GM18870 (cell line): ENCODE measurements at regions not wholly inside any gene's neighbourhood (a gene's known extent, or its start where the extent isn't known, plus 50 kb on each side); places are given as distances from the start of the nearest gene placed in this dataset.

ENCODE experiments used
- ATAC-seq: cut with Tn5 transposase; IDR thresholded peaks from one replicate; pipeline ENCODE4 v1.9.1; 2021; ENCODE audit warnings: moderate library complexity; ENCODE audit not compliant: unreplicated experiment

DNA sequence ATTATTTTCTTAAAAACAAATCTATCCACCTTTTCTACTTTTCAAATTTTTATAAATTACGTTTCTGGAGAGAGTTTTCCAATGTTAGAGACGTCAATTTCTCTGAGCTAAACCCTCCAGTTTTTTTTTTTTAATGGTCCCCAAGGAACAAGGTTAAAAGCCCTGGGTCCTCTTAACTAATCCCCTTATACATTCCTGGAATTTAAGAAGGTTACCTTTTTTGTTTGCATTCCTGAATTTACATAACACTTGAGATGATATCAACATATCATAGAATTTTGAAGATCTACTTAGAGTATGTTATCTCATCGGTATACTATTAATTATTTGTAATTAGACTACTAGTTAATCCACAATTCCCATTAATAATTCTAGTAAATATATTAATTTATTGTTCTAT lies 662.2 kb upstream of the LRFN5 start:
- no peak for ATAC-seq

DNA sequence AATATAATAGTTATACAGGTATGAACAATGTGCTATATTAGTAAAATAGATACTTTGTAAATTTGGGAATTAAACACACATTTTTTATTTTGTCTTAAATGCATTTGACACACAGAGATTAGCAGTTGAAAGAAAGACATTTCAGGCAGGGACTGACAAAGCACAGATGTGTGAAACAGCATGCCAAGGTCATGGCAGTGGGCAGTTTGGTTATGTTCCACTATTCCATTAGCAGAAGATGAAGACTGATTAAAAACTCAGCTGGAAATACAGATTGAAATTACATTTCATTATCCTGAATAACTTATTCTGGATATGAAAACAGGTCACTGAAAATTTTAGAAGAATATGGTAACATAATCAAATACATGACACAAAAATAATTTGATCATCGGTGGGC lies 669.8 kb upstream of the LRFN5 start:
- no peak for ATAC-seq

DNA sequence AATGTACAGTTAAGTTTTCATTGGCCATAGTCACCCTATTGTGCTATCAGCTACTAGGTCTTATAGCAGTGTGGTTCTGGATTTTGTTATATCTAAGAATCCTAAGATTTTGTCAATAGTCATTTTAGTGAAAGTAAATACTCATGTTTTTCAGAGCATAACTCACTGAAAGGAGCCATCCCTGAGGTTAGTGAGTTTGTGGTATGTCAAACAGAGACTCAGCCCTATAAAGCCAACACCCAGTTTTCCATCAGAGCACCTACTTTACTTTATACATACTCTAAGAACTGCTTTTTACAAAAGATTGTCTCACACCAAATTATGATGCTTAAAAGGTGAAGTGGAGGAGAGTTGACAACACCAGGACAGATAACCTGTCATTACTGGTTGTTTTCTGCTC lies 686.3 kb upstream of the LRFN5 start:
- ATAC-seq, result no peak

DNA sequence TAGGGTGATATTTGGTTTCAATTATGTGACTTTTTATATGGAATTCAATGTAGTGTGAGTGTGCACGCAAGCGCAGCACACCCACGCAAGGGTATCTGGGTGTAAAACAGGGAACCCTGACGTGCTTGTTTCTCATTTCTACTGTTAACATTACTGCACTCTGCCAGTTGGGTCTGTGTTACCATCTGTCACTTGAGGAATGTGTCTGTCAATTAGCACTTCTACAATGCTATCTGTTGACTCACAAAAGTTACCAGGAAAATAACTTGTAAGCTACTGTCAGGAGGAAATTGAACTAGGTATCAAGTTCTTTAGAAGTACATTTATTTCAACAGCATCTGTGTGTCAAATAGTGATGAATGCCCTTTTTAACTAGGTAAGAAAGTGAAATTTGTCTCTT lies 695.5 kb upstream of the LRFN5 start:
- no peak for ATAC-seq

DNA sequence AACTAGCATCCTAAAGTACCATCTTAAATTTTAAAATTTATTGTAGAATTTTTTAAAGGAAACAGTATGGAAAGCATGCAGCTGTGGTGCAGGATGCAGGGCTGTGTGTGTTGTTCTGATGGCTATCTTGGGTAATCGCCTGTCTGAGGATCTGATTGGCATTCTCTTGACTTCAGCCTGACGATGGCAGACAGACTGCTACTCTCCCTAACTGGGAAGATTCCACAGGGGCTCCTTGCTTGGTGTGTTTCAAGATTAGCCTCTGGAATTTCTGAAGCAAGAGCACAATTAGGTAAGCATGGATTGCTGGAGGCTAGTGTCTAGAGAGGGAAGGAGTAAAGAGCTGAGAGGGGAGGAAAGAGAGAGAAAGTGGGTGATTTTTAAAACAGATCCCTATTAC lies 696.8 kb upstream of the LRFN5 start:
- ATAC-seq, result no peak

DNA sequence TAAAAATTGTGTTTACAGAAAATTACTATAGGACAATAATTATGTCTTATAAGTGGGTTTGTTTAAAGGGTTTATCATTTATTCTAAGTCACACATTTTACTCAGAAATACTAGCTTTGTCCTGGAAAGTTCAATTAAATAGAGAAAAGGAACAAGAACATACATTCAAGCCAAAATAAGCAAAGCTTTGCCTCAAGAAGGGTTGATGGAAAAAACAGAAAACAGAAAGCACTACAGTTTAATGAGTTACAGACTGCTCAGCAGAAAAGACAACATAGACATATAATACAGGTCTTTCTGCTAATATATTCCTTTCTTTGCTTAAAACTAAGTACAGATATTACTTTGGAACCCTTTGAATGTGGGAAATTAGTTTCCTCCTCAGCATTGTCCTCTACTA lies 703.0 kb upstream of the LRFN5 start:
- ATAC-seq, result no peak

DNA sequence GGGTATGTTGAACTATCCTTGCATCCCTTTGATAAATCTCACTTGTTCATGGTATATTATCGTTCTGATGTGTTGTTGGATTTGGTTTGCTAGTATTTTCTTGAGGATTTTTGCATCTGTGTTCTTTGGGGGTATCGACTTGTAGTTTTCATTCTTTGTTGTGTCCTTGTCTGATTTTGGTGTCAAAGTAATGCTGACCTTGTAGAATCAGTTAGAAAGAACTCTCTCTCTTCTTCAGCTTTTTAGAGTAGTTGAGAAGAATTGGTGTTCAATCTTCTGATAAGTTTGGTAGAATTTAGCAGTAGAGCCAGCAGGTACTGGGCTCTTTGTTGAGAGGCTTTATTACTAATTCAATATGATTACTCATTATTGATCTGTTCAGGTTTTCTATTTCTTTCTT lies 707.2 kb upstream of the LRFN5 start:
- ATAC-seq, result no peak

DNA sequence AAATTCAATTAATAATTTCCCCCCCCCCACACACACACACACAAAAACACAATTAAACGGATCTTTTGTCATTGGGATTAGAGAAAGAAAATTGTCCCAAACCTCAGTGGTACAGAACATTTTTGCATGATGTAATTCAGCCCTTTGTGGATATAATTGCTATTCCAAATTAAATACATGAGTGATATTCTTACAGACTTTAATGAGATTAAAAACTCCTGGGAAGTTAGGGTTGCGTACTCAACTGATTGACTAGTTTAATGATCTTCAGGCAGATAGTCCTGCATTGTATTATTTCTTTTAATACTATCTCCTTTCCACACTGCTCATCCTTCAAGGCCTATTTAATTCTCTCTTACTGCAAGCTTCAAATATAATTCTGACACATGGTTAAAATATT lies 711.8 kb upstream of the LRFN5 start:
- ATAC-seq, result no peak

DNA sequence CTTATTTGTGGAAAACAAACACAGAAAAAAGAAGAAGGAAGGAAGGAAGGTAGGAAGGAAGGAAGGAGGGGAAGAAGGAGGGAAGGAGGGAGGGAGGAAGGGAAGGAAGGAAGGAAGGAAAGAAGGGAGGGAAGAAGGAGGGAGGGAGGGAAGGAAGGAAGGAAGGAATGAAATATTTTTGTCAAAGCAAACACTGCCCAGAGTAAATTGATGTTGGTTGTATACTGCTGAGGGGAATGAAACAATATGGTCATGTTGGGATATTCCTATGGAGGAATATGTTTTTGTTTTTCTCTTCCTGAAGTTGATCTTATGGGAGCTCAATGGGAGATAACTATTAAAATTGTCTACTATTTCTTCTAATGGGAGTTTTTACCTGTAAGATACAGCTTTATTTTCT lies 717.5 kb upstream of the LRFN5 start:
- ATAC-seq, result no peak

DNA sequence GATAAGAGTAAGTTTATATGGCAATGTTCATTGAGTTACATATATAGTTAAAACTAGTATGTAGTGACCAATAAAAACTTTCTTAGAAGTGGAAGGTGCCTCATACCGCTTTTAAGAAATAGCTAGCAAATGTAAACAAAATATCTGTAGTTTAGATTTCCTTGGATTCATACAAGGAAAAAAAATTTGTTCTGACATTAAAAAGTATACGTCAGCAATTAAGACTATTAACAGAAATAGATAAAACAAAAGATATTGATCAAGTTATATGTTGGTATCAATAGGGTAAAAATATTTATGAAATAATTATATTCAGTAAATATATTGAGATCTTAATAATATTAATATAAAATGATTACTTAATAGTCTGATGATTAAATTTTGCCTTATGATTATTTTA lies 718.8 kb upstream of the LRFN5 start:
- ATAC-seq, result no peak

DNA sequence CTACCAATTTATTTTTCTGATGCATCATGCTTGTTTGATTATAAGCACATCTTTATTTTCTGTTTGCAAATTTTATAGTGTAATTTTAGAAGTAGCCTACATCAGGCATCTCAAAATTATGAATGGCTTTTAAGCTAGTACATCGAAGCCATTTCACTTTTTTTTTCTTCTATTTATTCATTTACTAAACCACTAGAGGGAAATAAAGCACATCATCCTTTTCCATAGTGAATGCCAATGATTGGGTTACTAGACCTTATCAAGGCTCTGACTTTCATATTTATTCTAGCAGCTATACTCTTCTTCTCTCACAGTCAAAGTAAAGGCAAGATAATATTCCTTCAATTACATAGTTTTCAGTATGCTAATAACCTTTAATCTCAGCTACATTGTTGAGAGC lies 736.4 kb upstream of the LRFN5 start:
- ATAC-seq, result no peak

DNA sequence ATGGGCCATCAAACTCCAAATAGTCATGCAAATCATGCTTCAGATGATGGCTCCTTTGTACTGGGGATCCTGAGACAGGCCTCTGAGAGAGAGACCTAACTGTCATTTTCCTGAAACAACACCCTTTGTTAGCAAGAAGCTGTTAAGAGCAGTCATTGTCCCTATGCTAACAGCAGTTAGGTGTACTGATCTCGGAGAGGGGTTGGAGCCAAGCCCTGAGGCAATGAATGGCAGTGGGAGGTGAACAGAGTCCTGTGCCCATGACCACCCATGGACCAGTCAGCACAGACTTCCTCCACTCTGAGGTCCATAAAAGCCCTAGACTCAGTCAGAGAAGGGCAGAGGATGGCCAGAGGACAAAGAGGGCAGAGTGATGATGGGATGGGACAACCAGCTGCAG lies 747.6 kb upstream of the LRFN5 start:
- ATAC-seq, result no peak

DNA sequence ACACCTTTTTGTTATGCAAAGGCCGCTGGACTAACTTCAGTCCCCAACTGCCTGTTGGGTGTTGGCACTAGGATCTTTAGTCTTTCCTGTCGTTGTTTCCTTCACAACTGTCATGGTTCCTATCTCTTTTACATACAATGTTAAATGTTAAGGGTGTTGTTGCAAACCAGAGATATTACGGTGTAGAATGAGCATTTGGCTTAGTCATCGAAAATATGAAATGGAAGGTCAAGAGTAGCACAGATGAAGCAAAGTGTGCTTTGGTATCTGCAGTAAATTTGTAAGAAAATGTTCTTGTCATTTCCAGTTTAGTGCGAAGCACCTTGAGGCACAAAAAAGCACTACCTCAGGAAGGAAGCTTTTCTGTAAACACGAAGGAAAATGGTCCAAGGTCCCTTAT lies 751.3 kb upstream of the LRFN5 start:
- ATAC-seq, result no peak

DNA sequence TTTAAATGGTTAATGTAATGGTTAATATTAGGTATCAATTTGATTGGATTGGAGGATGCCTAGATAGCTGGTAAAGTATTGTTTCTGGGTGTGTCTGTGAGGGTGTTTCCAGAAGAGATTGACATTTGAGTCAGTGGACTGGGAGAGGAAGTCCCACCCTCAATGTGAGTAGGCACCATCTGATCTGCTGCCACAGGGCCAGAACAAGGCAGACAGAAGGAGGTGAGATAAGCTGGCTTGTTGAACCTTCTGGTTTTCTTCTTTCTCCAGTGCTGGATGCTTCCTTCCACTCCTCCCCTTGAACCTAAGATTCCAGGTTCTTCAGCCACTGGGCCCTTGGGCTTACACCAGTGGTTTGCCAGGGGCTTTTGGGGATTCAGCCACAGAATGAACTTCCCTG lies 756.5 kb upstream of the LRFN5 start:
- ATAC-seq, result no peak

DNA sequence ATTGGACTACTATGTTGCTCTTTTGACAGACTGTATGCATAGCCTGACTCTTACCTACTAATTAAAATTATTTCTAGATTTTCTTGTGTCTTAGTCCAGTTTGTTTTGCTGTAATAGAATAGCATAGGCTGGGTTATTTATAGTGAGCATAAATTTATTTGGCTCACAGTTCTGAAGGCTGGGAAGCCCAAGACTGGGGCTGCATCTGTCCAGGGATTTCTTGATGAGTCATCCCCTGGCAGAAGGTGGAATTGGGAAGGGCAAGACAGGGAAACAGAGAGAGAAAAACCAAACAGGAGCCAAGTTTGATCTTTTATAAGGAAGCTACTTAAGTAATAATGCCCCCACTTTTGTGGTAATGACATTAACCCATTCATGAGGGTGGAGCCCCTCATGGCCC lies 759.2 kb upstream of the LRFN5 start:
- ATAC-seq, result no peak

DNA sequence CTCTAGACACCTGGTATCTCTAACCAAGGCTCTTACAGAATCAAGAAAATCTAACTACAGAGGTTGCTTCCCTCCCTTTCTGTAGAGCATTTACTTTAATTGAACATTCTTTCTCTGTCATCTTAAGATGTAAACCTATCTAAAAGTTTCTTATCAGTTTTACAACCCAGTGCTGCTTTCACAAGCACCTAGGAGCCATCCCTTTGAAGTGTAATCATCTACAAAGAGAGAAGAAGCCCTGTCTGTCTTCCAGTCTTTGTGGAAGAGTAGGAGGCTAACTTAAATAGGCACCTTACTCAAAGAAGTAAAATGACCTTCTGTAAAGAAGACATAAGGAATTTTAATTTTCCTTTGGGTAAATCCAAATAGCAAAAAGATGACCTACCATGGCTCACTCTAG lies 763.9 kb upstream of the LRFN5 start:
- no peak for ATAC-seq

DNA sequence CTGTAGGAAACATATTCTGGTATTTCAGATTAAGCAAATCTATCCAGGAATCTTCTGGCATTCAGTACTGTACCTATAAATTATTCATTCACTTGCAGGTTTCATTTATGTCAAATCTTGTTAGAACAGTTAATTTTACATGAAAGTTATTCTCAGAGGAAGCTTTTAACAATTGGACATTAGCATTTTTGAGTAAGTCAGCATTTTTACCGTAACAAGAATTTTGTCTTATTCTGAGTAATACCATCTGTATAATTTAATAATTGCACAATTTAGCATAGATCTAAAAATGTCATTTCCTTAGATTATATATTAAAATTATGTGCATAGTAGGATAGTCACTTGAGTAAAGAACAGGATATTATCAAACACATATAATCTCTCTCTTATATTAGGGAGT lies 764.8 kb upstream of the LRFN5 start:
- no peak for ATAC-seq

DNA sequence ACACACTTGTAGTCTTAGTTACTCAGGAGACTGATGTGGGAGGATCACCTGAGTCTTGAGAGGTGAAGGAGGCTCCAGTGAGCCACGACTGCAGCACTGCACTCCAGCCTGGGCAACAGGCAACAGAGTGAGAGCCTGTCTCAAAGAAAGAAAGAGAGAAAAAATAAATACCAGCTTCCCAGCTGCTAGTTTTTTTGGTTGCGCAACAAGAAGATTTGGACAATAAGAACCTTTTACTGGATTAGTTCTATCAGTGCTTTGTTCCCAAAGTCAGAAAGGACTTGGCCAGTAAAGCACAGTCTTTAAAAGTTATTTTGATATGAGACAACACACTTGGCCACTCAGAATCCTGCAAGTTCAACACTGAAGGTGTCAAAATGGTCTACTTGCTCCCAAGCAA lies 768.1 kb upstream of the LRFN5 start:
- ATAC-seq, result no peak

DNA sequence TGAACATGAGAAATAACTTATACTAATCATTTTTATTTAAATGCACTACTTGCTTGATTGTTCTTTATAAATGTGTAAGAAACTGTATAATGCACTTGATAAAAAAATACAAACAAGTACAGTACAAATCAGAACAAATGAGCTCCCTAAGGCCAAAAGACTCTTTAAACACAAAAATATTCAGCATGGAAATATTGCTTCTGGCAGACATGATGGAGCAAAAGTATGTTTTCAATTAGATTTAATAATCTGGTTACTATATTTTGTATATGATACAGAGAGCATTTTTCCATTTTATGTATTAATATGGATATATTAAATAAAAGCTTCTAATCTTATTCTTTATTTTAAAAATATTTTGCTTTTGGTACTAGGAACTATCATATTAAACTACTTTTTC lies 800.2 kb upstream of the LRFN5 start:
- no peak for ATAC-seq

DNA sequence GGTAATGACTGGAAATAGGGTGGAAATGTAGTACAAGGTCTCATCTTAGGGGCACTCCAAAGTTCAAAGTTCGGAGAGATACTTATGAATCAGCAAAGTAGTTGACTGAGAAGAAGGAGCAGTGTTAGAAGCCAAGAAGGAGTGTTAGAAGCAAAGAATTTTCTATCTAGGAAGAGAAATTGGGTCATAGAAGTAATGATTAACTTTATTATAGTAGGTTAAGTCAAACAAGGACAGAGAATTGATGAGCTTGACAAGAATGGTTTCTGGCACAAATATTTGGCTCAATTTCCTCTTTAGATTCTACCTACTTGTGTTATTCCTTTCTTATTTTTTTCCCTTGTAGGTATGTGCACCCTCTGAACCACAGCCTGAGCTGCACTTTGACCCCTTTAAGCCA lies 810.5 kb upstream of the LRFN5 start:
- no peak for ATAC-seq

DNA sequence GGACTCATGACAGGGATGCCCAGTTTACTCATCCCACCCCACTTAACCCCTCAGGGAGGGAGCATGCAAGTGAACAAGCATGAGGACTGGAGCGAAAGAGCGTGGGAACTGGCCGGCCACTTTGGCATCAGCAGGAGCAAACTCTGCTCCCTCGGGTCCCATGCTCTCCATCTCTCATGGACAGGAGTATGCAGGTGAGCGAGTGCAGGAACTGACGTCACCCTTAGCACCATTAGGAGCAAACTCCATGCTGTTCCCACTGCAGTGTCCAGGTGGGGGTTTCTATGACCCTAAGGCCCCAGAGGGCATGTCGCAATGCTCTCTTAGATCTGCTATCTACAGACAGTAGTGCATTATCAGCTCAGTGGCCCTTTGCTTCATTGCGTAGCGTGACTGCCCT lies 821.8 kb upstream of the LRFN5 start:
- ATAC-seq, result no peak

DNA sequence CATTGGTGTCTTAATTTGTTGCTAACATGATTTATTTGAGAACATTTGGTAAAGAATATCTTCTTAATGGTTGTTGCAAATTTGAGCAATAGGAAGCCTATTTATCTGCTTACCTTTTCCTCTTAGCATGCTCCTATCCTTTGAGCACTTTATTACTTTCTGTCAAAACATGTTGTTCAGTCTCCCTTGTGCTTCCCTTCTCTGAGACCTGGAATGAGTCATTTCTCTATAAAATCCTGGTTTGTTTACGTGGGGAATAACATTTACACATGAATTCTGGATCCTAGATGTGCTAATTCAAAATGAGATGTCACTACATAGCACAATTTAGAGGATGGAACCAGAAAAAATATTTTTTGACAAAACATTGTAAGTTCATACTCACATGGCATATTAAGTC lies 844.0 kb upstream of the LRFN5 start:
- ATAC-seq, result no peak

DNA sequence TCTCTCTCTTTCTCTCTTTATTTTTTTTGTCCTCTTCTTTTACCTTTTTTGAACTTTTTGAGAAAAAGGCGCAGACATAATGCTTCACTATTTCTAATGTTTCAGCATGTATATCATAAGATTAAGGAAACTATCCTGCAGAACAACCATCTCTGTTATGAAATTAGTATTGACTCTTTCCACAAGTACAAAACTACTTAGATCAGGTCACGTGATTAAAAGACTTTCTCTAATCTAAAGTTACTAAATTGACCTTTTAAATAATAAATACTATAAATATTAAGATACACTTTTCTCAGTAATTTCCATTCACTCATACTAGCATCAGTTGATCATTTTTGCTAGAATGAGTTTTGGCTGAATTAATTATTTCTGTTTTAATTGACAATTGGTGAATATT lies 844.5 kb upstream of the LRFN5 start:
- ATAC-seq, result no peak

DNA sequence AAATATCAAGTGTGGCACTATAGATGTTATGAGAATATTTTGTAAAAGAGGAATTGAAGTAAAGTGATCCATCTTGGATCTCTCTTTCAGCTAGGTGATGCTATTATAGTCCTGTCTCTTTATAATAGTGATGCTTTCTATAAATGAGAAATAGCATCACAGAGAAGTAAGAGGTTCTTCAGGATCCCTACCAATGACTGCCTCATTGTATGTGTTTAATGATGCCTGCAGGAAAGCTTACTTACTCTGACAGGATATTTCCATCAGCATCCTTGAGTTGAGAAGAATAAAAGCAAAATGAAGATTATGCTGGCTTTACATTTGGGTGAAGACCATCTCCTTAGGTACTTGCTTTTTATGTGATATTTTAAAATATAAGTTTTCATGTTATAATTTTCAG lies 846.0 kb upstream of the LRFN5 start:
- no peak for ATAC-seq
